ENCODE measurements at regions not wholly inside any gene's neighbourhood (a gene's known extent, or its start where the extent isn't known, plus 50 kb on each side); places are given as distances from the start of the nearest gene placed in this dataset.
A peak's percentile ranks its signal among the peaks of the same experiment; 100 is the strongest.
"Not testable (repeated sequence)": the region's sequence is repeated elsewhere in the genome, so short reads cannot be mapped to it uniquely, and the experiment has no call there.

GRCh38 chr16:15307184-15307583, 70.9 kb downstream of the NPIPA5 start:
- DNase-seq = not testable (repeated sequence)

GRCh38 chr16:15305889-15306288, 72.2 kb downstream of the NPIPA5 start:
- not testable (repeated sequence) for DNase-seq

GRCh38 chr16:15303667-15304324, 74.3 kb downstream of the NPIPA5 start:
- DNase-seq = not testable (repeated sequence)

- not testable (repeated sequence) for DNase-seq
These were observed 81.0 kb downstream of the NPIPA5 start for GRCh38 chr16:15297104-15297503.

GRCh38 chr16:15274796-15275195, 103.3 kb downstream of the NPIPA5 start:
- DNase-seq = not testable (repeated sequence)

- DNase-seq = not testable (repeated sequence)
These were observed 104.1 kb downstream of the NPIPA5 start for GRCh38 chr16:15273964-15274363.

GRCh38 chr16:15266941-15267340, 111.2 kb downstream of the NPIPA5 start:
- DNase-seq = not testable (repeated sequence)

- not testable (repeated sequence) for DNase-seq
These were observed 115.9 kb downstream of the NPIPA5 start for GRCh38 chr16:15262212-15262611.

GRCh38 chr16:15247971-15248370, 130.1 kb downstream of the NPIPA5 start:
- not testable (repeated sequence) for DNase-seq

GRCh38 chr16:15236674-15237323, 141.3 kb downstream of the NPIPA5 start:
- DNase-seq = not testable (repeated sequence)

GRCh38 chr16:15235140-15235539, 141.1 kb upstream of the RRN3 start:
- not testable (repeated sequence) for DNase-seq

GRCh38 chr16:15234702-15235101, 140.6 kb upstream of the RRN3 start:
- DNase-seq = not testable (repeated sequence)

GRCh38 chr16:15230432-15230831, 136.4 kb upstream of the RRN3 start:
- not testable (repeated sequence) for DNase-seq

- DNase-seq = not testable (repeated sequence)
These were observed 135.6 kb upstream of the RRN3 start for GRCh38 chr16:15229661-15230060.

- DNase-seq = not testable (repeated sequence)
These were observed 130.6 kb upstream of the RRN3 start for GRCh38 chr16:15224651-15225050.

- not testable (repeated sequence) for DNase-seq
These were observed 129.3 kb upstream of the RRN3 start for GRCh38 chr16:15223398-15223797.

- peak; percentile 10 for DNase-seq
These were observed 125.9 kb upstream of the RRN3 start for GRCh38 chr16:15219679-15220615.

GRCh38 chr16:15218856-15219500, 124.9 kb upstream of the RRN3 start:
- DNase-seq = not testable (repeated sequence)

GRCh38 chr16:15207202-15207981, 113.3 kb upstream of the RRN3 start:
- DNase-seq = not testable (repeated sequence)

GRCh38 chr16:15206439-15206838, 112.4 kb upstream of the RRN3 start:
- DNase-seq = not testable (repeated sequence)

- not testable (repeated sequence) for DNase-seq
These were observed 111.9 kb upstream of the RRN3 start for GRCh38 chr16:15205939-15206338.

- peak; percentile 3 for DNase-seq
These were observed 110.5 kb upstream of the RRN3 start for GRCh38 chr16:15204571-15204970.

Measured in midbrain (tissue), 1 donor.